HEK293 (cell line): ENCODE measurements at regions not wholly inside any gene's neighbourhood (a gene's known extent, or its start where the extent isn't known, plus 50 kb on each side); places are given as distances from the start of the nearest gene placed in this dataset.
"Not testable (repeated sequence)": the region's sequence is repeated elsewhere in the genome, so short reads cannot be mapped to it uniquely, and the experiment has no call there.

Experiments used
- HOXA7 ChIP-seq: sonication (generic); formaldehyde crosslinking; IDR thresholded peaks from 2 replicates; pipeline ENCODE4 v1.8.1; 2022; ENCODE audit warnings: missing genetic modification reagents, borderline replicate concordance
- IKZF3 ChIP-seq: fragments of 450-650 bp; IDR thresholded peaks from 2 replicates; pipeline ENCODE4 v1.5.0; 2018; ENCODE audit warnings: missing biosample characterization, mild to moderate bottlenecking, missing genetic modification characterization, moderate library complexity
- ZBTB1 ChIP-seq: fragments of 450-650 bp; formaldehyde crosslinking; IDR thresholded peaks from 2 replicates; pipeline ENCODE4 v1.5.1; 2016; ENCODE audit warnings: missing biosample characterization, missing genetic modification characterization
- ZNF354C ChIP-seq: fragments of 450-650 bp; formaldehyde crosslinking; IDR thresholded peaks from 2 replicates; pipeline ENCODE4 v1.5.1; 2016; ENCODE audit warnings: missing biosample characterization, missing genetic modification characterization, low read depth, borderline replicate concordance
- ZNF416 ChIP-seq: fragments of 450-650 bp; formaldehyde crosslinking; IDR thresholded peaks from 2 replicates; pipeline ENCODE4 v1.5.1; 2016; ENCODE audit warnings: missing biosample characterization, missing genetic modification characterization
- ZNF621 ChIP-seq: fragments of 450-650 bp; formaldehyde crosslinking; IDR thresholded peaks from 2 replicates; pipeline ENCODE4 v1.5.1; 2017; ENCODE audit warnings: missing biosample characterization, missing genetic modification characterization
- TF ChIP-seq, protein P1 (sequence below): fragments of 450-650 bp; formaldehyde crosslinking; IDR thresholded peaks from 2 replicates; pipeline ENCODE4 v1.5.1; 2016; ENCODE audit warnings: missing biosample characterization, missing genetic modification characterization
- TF ChIP-seq, protein P2 (sequence below): fragments of 450-650 bp; formaldehyde crosslinking; IDR thresholded peaks from 2 replicates; pipeline ENCODE4 v1.5.1; 2016; ENCODE audit warnings: missing biosample characterization, missing genetic modification characterization, low read depth
- TF ChIP-seq, protein P3 (sequence below): fragments of 450-650 bp; formaldehyde crosslinking; IDR thresholded peaks from 2 replicates; pipeline ENCODE4 v1.5.1; 2016; ENCODE audit warnings: missing biosample characterization, missing genetic modification characterization

DNA sequence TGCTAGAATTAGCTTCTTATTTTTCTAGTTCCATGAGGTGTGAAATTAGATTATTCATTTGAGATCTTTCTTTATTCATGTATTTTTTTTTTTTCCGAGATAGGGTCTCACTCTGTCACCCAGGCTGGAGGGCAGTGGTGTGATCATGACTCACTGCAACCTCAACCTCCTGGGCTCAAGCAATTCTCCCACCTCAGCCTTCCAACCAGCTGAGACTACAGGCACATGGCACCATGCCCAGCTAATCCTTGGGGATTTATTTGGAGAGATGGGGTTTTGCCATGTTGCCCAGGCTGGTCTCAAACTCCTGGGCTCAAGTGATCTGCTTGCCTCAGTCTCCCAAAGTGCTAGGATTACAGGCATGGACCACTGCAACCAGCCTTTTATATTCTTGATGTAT, 653.0 kb downstream of the ADCYAP1 start:
- TF ChIP-seq HOXA7 (CRISPR knock-in tag); ZBTB1; ZNF416 (tag by site-specific recombination); IKZF3 (tag by site-specific recombination); ZNF354C (tag by site-specific recombination); ZNF621 (tag by site-specific recombination): not testable (repeated sequence)
- TF ChIP-seq, protein P1, sequence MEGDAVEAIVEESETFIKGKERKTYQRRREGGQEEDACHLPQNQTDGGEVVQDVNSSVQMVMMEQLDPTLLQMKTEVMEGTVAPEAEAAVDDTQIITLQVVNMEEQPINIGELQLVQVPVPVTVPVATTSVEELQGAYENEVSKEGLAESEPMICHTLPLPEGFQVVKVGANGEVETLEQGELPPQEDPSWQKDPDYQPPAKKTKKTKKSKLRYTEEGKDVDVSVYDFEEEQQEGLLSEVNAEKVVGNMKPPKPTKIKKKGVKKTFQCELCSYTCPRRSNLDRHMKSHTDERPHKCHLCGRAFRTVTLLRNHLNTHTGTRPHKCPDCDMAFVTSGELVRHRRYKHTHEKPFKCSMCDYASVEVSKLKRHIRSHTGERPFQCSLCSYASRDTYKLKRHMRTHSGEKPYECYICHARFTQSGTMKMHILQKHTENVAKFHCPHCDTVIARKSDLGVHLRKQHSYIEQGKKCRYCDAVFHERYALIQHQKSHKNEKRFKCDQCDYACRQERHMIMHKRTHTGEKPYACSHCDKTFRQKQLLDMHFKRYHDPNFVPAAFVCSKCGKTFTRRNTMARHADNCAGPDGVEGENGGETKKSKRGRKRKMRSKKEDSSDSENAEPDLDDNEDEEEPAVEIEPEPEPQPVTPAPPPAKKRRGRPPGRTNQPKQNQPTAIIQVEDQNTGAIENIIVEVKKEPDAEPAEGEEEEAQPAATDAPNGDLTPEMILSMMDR (tag by site-specific recombination), result not testable (repeated sequence)
- TF ChIP-seq, protein P2, sequence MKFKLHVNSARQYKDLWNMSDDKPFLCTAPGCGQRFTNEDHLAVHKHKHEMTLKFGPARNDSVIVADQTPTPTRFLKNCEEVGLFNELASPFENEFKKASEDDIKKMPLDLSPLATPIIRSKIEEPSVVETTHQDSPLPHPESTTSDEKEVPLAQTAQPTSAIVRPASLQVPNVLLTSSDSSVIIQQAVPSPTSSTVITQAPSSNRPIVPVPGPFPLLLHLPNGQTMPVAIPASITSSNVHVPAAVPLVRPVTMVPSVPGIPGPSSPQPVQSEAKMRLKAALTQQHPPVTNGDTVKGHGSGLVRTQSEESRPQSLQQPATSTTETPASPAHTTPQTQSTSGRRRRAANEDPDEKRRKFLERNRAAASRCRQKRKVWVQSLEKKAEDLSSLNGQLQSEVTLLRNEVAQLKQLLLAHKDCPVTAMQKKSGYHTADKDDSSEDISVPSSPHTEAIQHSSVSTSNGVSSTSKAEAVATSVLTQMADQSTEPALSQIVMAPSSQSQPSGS (tag by site-specific recombination), result not testable (repeated sequence)
- TF ChIP-seq, protein P3, sequence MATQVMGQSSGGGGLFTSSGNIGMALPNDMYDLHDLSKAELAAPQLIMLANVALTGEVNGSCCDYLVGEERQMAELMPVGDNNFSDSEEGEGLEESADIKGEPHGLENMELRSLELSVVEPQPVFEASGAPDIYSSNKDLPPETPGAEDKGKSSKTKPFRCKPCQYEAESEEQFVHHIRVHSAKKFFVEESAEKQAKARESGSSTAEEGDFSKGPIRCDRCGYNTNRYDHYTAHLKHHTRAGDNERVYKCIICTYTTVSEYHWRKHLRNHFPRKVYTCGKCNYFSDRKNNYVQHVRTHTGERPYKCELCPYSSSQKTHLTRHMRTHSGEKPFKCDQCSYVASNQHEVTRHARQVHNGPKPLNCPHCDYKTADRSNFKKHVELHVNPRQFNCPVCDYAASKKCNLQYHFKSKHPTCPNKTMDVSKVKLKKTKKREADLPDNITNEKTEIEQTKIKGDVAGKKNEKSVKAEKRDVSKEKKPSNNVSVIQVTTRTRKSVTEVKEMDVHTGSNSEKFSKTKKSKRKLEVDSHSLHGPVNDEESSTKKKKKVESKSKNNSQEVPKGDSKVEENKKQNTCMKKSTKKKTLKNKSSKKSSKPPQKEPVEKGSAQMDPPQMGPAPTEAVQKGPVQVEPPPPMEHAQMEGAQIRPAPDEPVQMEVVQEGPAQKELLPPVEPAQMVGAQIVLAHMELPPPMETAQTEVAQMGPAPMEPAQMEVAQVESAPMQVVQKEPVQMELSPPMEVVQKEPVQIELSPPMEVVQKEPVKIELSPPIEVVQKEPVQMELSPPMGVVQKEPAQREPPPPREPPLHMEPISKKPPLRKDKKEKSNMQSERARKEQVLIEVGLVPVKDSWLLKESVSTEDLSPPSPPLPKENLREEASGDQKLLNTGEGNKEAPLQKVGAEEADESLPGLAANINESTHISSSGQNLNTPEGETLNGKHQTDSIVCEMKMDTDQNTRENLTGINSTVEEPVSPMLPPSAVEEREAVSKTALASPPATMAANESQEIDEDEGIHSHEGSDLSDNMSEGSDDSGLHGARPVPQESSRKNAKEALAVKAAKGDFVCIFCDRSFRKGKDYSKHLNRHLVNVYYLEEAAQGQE, result not testable (repeated sequence)
